Prostate gland (tissue), 2 donors: ENCODE measurements at regions not wholly inside any gene's neighbourhood (a gene's known extent, or its start where the extent isn't known, plus 50 kb on each side); places are given as distances from the start of the nearest gene placed in this dataset.

ENCODE experiments used
- CTCF ChIP-seq, 4 experiments: fragments of 200-600 bp in 2 of 4; fragments of 450-650 bp in 2 of 4; sonication (generic) in 2 of 4; IDR thresholded peaks; 1 replicate in 3 of 4; 2 replicates in 1 of 4; pipeline ENCODE4 v1.5.1; 2016 to 2019; ENCODE audit warnings: antibody characterized with exemption in 4 of 4, mild to moderate bottlenecking in 2 of 4, moderate library complexity in 2 of 4
- POLR2AphosphoS5 ChIP-seq: sonication (generic); formaldehyde crosslinking; IDR thresholded peaks from one replicate; pipeline ENCODE4 v1.6.1; 2017; ENCODE audit warnings: antibody characterized with exemption

- TF ChIP-seq CTCF (IDR thresholded peaks at IDR 0.05) = no peak
- no peak for TF ChIP-seq POLR2AphosphoS5
Measured at GRCh38 chr15:46861796-46862195, 855.5 kb upstream of the SEMA6D start.
